ENCODE measurements at regions not wholly inside any gene's neighbourhood (a gene's known extent, or its start where the extent isn't known, plus 50 kb on each side); places are given as distances from the start of the nearest gene placed in this dataset.

DNA sequence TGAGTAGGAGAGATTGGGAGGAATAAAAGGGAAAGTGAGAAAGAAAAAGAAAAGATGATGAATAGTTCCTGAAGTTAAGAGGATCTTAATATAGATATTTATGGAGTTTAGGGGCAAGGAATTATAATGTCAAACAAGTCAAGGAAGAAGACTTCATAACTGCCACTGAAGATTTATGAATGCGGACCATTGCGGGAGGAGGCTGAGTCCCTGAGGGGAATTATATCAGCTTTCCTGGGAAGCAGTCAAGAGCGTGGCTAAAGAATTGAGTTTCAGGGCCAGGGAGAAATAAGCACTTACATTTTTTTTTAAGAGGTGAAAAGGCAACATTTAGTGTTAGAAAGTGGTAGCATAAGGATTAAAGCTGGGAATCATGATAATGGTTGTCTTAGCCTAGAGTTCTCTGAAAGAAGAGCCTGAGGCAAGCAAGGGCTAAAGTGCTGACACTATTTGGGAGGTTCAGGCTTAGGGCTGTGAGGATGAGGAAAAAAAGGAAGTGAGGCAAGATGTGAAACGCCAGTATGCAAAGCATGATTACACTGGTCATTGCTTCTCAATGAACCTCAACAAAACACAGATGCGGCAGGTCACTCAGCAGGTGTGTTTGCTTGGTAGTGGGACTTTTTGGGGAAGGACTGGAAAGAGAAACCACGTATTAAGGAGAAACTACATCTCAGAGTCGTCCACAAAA lies 217.1 kb downstream of the SLC4A3 start:
- no peak for DNase-seq

DNA sequence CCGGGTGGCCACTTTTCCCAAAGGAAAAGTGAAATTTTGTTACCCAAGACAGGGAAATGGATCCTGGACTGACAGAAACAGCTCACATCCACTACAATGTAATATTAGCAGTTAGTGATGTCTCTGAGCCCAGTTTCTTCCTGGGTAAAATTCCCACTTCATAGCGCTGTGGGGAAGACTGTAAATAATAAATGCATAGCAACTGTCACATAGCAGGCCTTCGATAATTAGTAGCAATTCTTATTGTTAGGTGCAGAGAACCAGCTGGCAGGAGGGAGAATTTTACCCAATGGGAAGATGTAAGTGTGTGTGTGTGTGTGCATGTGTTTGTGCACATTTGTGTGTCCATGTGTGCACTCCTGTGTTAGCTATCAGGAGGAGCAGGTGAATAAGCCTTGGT lies 221.5 kb downstream of the SLC4A3 start:
- DNase-seq: no peak

DNA sequence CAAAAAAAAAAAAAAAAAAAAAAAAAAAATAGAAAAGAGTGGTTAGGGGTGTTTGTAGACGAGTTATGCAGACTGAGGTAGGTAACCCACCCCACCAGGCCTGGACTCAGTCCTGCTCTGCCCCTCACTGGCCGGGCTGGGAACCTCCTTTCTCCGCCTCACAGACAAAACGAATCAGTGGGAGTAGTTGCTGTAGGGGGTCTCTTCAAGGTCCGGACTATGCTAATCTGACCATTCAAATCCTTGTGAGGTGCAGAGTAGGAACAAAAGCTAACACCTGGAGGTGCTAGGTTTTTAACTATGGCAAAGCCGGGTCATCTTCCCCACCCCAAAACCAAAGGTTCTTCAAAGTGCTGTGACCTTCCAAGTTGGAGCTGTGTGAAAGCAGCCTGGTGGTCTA lies 223.7 kb downstream of the SLC4A3 start:
- no peak for DNase-seq

DNA sequence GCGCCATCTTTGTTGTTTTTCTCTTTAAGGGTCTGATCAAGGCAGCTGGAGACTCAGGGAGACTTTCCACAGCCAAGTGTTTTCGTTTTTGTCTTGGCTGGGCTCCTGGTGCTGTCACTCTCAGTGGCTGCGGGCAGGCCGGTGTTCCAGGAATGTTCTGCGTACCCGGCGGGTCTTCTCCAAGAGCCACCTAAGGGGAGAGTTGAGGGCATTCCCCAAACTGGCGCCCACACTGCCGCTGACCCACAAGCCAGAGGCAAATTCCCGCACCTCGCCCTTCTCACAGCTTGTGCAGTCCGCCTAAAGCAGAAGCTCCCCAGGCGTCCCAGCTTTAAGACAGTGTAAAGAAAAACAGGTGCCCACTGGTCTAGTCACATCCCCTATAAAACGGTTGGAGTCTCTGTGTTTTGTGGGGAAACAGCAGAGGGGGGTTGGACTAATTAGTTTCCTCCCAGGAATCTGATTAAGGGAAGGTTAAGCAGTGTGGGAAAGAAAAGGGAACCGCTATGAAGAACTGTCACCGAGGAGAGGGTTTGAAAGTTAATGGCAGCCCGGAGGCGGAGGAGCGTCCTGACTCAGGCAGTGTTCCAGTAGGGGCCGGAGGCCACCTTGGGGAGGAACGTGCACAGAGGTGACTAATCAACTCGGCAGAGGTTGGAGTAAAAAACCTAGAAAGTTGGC lies 224.5 kb downstream of the SLC4A3 start:
- DNase-seq: peak; percentile 74

DNA sequence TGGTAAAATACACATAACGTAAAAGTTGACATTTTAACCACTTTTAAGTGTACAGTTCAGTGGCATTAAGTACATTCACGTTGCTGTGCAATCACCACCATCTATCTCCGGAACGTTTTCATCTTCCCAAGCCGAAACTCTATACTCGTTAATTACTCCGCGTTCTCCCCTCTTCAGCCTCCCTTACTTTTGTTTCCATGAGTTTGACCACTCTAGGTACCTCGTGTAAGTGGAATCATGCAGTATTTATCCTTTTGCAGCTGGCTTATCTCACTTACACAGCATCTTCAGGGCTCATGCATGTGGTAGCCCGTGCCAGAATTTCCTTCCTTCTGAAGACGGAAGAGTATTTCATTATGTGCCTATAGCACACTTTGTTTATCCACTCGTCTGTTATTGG lies 225.2 kb downstream of the SLC4A3 start:
- DNase-seq: no peak

DNA sequence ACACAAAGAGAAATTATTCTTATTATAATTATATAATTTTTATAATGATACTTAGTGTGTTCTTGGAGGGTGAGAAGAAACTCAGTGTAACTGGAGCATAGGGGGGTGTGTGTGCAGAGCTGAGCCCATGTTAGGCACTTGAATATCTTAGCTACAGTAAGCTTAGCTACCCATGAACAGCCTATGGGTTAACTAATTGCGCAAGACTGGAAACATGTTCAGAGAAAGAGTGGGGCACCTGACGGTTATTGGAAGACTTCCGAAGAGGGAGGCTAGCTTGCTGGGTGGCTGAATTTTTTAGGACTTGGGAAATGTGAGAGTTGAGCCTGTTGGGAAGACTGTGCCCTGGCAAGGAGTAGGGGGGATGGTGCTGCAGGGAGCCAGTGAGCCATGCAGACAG lies 229.2 kb downstream of the SLC4A3 start:
- no peak for DNase-seq

DNA sequence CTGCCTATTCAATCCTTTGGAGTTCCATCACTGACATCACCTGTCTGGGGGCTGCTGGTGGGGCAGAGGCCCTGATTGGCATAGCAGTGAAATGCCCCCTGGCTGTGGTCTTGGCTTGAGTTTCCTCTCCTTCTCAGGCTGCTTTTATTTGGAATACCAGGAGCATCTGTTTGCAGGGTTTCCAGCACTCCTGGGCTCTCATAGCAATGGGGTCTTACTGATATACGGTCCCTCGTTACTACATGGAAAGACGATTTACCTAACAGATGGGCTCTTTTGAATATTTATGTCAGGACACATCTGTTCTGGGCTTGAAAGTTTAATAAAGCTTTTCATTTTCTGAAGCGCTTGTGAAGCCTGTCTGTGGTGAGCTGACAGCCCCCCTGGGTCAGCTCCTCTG lies 230.3 kb downstream of the SLC4A3 start:
- DNase-seq: no peak

DNA sequence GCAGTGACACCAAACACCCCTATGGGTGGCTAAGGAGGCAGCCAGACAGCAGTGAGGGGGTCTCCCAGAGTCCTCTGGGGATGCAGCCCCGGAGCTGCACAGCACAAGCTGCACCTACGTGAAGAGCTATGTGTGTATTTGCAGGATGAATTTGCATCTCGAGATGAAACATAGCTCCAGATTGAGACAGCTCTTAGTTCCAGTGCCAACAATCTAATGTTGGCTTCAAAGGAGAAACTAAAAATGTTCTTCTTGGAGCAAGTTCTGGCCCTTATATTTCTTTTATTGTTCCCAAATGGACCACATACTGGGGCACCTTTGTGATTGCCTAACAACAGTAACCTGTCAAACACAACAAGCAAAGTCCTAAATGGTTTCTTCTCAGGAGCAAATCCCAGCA lies 233.9 kb downstream of the SLC4A3 start:
- DNase-seq: peak; percentile 9

DNA sequence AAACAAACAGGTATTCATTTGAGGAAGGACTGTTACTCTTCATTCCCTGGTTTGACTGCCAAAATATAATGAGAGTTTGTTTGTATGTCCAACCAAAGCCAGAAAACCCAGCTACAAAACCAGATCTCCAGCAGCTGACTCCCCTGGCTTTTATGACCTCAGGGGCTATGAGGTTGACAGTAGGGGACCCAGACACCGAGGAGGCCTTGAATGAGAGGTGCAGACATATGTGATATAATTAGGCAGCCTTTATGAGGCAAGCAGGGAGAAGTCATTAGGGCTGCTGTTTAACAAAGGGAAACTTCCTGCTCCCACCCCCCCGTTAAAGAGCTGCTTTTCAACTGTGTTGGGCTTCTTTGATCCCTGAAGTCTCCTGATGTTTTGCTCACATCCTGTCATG lies 236.7 kb downstream of the SLC4A3 start:
- peak; percentile 42 for DNase-seq

DNA sequence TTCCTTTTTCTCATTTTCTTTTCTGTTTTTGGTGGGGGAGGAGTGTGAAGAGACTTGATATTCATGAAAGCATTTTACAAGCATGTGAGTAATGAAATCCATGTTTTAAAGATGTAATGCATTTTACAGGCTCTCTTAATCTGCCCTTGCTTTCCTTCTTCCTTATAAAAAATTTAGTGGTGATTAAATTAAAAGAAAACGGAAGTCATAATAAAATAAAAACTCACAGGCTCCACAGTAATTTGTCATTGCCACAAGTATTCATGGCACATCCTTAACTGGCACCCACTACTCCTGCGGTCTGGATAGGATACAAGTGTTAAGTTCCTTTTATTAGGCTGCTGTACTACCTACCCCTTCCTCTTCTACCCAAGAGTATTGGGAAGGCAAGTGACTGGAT lies 241.2 kb downstream of the SLC4A3 start:
- DNase-seq: no peak

DNA sequence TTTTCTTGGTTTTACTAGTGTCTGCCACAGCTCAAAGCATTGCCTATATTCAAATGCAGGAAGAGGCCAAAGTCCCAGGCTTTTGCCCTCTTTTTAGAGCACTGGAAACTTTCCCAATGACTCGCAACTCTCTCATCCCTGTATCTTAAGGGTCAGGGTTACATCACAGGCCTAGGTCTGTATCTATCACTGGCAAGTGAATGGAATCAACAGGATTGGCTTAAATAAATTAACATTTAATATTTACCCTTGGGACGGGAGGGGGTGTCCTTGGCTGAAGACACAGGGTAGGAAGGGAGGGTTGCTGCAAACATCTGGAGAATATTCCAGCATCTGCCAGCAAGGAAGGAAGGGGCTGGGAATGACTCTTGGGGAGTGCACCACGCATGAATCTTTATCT lies 242.6 kb downstream of the SLC4A3 start:
- peak; percentile 31 for DNase-seq

DNA sequence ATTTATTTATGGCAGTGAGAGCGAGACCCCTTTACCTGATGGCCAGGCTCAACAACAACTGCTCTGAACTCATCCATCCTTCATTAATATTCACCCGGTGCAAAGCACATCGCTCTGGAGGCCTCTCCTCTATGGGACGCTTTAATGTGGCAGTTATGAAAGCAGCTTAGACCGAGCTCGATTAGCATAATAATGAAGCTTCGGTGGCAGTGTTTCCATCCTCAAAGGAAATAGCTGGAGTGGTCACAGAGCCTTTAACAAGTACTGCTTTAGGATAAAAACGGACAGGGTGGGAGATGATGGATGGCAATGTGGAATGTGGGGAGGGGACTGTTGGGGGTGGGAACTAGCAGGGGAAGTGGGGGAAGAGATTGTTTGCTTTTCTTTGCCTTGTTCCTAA lies 243.9 kb downstream of the SLC4A3 start:
- no peak for DNase-seq

DNA sequence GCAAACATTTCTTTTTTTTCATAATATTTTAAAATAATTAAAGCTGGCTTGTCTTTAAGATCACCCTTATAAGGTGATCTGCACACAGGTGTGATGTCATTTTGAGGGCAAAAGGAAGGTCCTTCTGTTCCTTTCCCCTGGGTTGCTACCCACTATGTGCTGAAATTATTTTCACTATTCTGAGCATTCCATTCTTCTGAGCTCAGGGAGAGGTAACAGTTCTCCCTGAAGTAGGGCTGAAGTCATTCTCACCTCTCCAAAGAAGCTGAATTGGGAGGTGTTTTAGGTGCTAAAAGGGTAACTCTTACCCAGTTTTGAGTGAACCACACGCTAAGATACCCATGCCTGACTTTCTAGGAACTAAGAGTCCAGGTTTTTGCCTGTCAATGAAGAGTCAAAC lies 247.6 kb downstream of the SLC4A3 start:
- DNase-seq: no peak

DNA sequence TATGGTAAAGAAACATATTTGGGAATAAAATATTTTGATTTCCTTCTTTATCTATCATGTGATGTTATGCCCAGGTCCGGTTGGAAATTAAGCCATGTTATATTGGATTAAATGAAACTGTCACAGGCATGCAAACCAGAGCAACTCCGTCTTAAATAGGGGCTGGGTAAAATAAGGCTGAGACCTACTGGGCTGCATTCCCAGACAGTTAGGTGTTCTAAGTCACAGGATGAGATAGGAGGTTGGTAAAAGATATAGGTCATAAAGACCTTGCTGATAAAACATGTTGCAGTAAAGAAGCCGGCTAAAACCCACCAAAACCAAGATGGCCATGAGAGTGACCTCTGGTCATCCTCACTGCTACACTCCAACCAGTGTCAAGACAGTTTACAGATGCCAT lies 248.6 kb downstream of the SLC4A3 start:
- DNase-seq: peak; percentile 35

DNA sequence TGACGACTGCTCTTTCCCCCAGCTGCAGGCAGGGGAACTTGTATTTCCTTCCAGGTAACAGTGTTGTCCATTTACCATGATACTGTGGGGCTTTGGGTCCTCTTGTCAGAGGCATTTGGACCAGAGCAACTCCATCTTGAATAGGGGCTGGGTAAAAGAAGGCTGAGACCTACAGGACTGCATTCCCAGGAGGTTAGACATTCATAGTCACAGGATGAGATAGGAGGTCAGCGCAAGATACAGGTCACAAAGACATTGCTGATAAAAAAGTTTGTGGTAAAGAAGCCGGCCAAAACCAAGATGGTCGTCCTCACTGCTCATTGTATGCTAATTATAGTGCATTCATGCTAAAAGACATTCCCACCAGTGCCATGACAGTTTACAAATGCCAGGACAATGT lies 249.5 kb downstream of the SLC4A3 start:
- peak; percentile 41 for DNase-seq

DNA sequence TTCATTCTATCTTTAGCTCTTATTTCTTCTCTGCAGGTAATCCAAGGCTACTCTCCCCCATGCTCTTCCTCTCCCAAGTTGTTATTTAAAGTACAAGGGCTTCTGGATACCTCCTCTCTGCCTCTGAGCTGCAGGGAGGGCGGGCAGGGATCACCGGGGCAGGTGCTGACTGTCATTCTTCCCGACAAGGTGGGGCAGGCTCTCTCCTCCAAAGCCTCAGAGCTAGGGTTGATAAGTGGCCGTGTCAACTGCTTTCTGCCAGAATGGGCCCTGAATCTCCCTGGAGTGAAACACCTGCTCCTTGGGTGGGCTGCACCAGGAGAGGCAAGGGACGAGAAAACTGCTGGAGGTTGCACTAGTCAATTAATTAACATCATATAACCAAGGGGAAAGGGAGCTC lies 250.3 kb downstream of the SLC4A3 start:
- peak; percentile 19 for DNase-seq

DNA sequence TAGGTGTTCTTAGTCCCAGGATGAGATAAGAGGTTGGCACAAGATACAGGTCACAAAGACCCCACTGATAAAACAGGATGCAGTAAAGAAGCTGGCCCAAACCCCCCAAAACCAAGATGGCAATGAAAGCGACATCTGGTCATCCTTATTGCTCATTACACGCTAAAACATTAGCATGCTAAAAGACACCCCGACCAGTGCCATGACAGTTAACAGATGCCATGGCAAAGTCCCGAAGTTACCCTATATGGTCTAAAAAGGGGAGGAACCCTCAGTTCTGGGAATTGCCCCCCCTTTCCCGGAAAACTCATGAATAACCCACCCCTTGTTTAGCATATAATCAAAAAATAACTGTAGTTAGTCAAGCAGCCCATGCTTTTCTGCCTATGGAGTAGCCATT lies 251.1 kb downstream of the SLC4A3 start:
- peak; percentile 11 for DNase-seq

DNA sequence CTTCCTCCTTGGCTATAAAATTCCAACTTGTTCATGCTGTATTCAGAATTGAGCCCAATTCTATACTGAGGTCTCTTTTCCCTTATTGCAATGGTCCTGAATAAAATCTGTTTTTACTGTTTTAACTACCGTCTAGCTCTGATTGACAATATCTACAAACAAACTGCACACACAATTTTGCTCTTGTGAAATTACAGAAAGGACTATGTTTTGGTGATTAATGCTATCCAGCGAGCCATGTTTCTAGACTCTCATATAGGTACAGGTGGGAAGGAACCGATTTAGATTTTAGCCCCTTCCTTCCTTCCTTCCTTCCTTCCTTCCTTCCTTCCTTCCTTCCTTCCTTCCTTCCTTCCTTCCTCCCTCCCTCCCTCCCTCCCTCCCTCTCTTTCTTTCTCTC lies 254.4 kb downstream of the SLC4A3 start:
- DNase-seq: no peak

DNA sequence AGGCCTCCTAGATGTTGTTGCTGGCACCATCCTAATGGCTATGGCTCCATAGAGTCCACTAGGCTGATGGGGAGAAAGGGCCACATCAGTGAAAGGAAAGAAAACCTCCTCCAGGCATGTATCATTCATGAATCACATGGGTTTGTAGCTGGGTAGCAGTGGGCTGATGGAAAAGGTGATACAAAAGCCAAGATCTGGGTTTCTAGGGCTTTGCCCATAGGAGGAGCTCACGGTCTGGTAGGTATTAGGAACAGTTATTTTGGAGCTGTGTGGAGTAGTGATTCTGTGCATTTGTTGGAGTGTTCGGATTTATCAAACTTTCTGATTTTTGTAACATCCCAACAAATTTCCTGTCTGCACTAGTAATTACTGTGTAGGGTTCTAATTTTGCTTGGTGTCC lies 259.2 kb downstream of the SLC4A3 start:
- peak; percentile 41 for DNase-seq

DNA sequence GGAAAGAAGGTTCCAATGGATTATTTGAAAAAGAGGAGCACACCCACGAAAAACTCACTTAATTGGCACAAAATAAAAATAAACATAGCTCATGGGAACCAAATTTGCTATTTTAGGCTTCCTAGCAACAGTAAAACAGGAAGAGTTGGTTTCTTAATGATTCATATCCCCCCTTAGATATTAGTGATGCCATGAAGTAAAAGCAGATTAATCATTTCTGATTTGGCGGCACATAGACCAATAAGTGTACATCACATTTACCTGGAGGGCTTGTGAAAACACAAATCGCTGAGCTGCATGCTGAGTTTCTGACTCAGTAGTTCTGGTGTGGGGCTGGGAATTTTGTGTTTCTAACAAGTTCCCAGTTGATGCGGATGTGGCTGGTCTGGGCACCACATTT lies 260.4 kb downstream of the SLC4A3 start:
- DNase-seq: peak; percentile 20

DNA sequence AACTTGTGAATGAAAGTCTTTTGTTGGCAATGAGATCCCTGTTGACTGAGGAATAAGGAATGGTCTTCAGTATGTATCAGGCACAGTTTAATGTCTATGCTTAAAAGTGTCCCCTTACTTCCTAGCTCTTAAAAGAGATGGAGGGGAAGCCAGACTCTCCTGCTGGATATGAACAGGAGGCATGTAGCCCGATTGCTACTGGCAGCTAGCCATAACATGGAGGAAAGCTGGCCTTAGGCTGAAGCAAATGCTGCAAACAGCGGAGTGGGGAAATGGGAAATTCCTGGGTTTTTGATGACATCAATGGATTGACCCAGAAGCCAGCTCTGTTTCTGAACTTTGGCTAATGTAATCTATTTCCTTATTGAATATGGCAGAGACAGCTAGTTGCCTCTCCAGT lies 266.1 kb downstream of the SLC4A3 start:
- DNase-seq: peak; percentile 18

DNA sequence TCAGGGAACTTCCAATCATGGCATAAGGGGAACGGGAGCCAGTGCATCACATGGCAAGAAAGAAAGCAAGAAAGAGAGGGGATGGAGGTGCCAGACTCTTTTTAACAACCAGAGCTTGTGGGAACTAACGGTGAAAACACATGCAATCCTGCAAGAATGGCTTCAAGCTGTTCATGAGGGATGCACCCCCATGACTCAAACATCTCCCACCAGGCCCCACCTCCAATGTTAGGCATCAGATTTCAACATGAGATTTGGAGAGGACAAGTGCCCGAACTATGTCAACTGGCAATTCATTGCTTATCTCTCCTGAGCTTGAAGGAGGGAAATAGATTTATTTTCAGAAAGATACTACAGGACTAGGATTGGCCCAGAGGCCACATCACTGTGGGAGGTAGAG lies 270.0 kb downstream of the SLC4A3 start:
- peak; percentile 21 for DNase-seq

DNA sequence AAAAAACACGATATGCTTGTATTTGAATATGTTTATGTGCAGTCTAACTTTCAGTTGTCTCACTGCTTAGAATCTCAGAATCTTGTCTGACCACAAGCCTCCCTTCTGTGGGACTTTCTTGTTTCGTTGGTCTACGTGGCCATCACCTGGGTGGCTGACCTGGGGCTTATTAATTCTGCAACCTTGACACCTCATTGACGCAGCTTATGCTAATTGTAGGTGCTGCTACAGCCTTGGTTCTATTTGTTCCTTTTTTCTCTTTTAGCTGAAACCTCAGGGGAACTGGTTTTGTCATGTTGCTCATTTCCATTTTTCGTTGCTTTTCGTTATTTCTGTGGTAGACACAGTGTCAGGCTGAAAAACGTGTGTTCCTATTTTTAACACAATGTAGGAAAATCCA lies 273.7 kb downstream of the SLC4A3 start:
- peak; percentile 9 for DNase-seq

DNA sequence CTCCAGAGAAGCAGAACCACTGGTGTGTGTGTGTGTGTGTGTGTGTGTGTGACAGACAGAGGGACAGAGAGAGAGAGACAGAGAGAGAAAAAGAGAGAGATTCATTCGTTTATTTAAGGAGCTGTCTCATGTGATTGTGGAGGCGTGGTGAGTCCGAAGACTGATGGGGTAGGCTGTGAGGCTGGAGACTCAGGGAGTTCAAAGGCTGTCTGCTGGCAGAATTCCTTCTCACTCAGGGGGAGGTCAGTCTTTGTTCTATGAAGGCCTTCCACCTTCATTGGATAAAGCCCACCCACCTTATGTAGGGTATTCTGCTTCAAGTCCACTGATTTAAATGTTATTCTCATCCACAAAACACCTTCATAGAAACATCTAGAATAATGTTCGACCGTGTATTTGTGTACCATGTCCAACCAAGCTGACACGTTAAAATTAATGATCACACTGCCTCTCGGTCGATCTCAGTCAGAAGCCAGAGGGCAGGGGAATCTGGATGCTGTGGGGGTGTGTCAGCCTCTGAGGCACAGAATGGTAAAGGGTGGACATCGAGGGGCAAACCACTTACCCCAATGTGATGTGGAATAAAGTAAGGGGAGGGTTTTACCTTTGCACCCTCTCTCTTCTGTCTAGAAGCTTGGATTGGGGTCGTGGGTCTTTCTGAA lies 275.6 kb downstream of the SLC4A3 start:
- DNase-seq: no peak
